ENCODE measurements at regions not wholly inside any gene's neighbourhood (a gene's known extent, or its start where the extent isn't known, plus 50 kb on each side); places are given as distances from the start of the nearest gene placed in this dataset.

DNA sequence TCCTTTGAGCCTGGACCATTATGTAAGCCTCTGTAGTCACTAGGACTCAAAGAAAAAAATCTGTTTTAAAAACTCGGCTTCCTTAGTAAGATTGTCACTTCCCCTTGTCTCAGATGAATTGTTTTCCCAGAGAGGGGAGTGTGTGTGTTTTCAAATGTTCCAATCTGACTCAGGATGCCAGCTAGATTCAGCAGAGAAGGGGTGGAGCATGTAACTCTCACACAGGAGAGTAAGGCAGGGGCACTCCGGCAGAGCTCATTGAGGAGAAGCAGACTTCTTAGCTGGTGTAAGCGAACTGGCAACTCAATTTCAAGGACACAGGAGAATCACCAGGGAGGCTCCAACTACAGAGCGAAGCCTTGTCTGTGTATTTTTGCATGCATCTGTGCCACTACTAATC, 623.2 kb downstream of the LMO4 start:
- TF ChIP-seq, protein P1, sequence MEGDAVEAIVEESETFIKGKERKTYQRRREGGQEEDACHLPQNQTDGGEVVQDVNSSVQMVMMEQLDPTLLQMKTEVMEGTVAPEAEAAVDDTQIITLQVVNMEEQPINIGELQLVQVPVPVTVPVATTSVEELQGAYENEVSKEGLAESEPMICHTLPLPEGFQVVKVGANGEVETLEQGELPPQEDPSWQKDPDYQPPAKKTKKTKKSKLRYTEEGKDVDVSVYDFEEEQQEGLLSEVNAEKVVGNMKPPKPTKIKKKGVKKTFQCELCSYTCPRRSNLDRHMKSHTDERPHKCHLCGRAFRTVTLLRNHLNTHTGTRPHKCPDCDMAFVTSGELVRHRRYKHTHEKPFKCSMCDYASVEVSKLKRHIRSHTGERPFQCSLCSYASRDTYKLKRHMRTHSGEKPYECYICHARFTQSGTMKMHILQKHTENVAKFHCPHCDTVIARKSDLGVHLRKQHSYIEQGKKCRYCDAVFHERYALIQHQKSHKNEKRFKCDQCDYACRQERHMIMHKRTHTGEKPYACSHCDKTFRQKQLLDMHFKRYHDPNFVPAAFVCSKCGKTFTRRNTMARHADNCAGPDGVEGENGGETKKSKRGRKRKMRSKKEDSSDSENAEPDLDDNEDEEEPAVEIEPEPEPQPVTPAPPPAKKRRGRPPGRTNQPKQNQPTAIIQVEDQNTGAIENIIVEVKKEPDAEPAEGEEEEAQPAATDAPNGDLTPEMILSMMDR (IDR thresholded peaks at IDR 0.05; ENCODE audit: low read length), result no peak
- TF ChIP-seq EZH2 (IDR thresholded peaks at IDR 0.05; ENCODE audit: borderline replicate concordance, low read length), result no peak

Data from OCI-LY1 (cell line).